ENCODE measurements at regions not wholly inside any gene's neighbourhood (a gene's known extent, or its start where the extent isn't known, plus 50 kb on each side); places are given as distances from the start of the nearest gene placed in this dataset.
"Not testable (repeated sequence)": the region's sequence is repeated elsewhere in the genome, so short reads cannot be mapped to it uniquely, and the experiment has no call there.

DNA sequence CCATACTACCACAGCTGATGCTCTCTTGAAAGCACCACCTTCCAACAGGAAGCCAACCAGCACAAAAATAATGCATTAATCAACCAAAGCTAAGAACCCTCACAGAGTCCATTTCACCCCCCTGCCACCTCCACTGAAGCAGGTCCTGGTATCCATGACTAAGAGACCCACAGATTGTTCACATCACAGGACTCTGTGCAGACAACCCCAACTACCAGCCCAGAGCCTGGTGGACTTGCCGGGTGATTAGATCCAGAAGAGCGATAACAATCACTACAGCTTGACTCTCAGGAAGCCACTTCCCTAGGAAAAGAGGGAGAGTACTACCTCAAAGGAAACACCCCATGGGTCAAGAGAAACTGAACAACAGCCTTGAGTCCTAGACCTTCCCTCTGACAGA lies 528.1 kb downstream of the KIF20B start:
- no peak for DNase-seq (ENCODE audit: extremely low read depth in 1 of 2, low read depth in 1 of 2)

DNA sequence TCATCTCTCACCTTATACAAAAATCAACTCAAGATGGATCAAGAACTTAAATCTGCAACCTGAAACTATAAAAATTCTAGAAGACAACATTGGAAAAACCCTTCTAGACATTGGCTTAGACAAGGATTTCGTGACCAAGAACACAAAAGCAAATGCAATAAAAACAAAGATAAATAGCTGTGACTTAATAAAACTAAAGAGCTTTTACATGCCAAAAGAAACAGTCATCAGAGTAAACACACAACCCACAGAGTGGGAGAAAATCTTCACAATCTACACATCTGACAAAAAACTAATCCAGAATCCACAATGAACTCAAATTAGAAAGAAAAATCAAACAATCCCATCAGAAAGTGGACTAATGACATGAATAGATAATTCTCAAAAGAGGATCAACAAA lies 532.4 kb downstream of the KIF20B start:
- not testable (repeated sequence) for DNase-seq (ENCODE audit: extremely low read depth in 1 of 2, low read depth in 1 of 2)

DNA sequence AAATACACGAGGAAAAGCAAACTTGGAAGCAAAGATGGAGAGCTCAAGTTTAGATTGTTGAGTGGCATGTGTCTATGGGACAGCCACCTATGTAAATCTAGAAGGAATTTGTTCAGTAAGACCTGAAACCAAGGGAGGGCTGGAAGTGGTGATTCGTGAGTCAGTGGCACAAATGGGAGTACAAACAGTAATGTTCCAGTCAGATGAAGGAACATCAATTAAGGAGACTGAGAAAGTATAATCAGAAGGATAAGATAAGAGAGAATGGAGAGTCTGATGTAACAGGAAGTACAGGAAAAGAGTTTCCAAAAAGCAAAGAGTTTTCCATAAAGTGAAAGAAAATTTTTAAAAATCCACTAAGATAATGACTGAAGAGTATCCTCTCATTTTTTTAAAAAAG lies 544.2 kb downstream of the KIF20B start:
- DNase-seq (ENCODE audit: extremely low read depth in 1 of 2, low read depth in 1 of 2), result no peak

DNA sequence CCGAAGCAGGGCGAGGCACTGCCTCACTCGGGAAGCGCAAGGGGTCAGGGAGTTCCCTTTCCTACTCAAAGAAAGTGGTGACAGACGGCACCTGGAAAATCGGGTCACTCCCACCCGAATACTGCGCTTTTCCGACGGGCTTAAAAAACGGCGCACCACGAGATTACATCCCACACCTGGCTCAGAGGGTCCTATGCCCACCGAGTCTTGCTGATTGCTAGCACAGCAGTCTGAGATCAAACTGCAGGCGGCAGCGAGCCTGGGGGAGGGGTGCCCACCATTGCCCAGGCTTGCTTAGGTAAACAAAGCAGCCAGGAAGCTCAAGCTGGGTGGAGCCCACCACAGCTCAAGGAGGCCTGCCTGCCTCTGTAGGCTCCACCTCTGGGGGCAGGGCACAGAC lies 549.4 kb downstream of the KIF20B start:
- DNase-seq (ENCODE audit: extremely low read depth in 1 of 2, low read depth in 1 of 2), result not testable (repeated sequence)

DNA sequence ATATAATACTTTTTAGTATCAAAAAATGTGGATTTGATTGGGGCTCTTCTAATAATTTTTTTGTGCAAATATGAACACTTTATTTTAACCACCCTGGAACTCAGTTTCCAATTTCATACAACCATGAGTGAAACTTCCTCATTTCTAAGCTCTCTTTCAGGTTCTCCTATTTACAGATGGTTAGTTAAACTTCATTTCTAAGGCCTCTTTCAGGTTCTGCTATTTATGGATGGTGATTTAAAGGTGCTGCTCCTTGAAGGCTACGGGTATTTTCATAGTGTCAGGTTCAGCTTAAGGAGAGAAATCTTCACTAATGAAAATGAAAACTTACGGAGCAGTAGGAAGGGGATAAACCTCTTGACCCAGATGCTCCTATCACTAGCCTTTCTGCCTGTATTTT lies 568.3 kb downstream of the KIF20B start:
- no peak for DNase-seq (ENCODE audit: extremely low read depth in 1 of 2, low read depth in 1 of 2)

DNA sequence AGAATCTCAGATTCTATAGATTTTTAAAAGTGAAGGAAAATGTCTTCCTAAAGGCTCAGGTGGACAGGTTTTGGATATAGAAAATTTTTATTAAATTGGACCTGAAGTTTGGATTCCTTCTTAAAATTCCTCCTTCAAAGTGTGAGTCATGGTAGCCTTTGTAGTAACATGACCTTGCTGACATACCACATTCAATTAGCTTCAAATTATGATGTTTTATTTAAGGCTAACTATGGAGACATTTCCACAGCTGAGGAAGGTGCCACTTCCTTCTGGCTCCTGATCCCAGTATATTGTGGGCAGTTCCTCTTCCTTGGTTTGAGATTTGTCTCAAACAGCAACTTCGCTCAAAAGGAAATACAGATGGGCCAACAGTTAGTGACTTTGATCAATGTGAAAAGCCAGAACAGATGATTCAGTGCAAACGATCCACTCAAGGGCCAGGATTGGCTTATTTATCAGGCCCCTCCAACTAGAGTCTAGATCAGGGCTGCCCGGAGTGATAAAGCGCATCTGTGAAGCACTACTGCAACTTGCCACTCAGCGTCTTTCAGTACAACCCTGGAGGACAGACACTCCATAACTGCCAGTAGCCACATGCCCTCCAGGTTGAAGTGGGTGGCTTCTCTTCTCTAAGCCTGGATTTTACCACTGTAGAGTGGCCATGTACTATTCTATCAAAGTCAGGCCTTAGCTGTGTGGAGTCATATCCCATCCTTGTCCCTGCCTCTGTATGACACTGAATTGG lies 573.5 kb downstream of the KIF20B start:
- DNase-seq (ENCODE audit: extremely low read depth in 1 of 2, low read depth in 1 of 2), result no peak

DNA sequence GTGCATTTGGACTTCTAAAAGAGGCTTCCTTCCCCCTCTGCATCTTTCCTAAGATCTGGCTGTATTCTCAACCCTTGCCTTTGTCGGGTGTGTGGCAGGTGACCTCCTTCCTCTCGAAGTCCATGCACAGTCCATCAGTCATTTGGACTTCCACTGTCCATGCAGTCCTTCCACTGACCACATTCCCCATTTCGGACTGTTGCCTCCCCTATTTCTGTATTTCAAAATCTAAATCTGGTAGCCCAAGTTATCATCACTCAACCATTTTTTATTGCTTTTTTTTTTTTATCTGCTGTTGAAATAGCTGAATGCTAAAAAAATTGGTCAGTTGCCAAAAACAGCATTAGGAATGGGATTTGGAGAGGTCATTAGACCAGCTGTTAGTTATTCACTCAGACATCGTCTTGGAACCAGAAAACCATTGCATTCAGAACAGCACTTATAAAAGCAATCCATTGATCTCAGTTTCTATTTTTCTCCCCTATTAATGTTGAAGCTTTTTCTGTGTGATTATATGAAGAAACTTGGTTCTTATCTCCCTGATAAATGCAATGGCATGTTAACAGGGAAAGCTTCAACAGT lies 575.6 kb downstream of the KIF20B start:
- no peak for DNase-seq (ENCODE audit: extremely low read depth in 1 of 2, low read depth in 1 of 2)

DNA sequence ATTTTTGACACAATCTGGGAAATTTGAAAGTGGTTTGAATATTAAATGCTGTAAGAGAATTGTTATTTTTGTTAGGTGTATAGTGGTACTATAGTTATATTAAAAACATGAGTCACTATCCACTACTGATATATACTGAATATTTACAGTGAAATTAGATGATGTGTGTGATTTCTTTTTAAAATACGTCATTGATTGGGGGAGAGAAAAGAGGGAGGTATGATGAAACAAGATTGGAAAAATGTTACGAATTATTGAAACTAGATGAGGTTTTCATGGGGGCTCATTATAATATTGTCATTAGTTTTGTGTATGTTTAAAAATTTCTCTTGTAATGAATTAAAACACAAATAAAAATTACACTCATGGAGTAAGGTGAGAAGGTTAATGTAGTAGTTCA lies 571.4 kb downstream of the HTR7 start:
- DNase-seq (ENCODE audit: extremely low read depth in 1 of 2, low read depth in 1 of 2), result no peak

DNA sequence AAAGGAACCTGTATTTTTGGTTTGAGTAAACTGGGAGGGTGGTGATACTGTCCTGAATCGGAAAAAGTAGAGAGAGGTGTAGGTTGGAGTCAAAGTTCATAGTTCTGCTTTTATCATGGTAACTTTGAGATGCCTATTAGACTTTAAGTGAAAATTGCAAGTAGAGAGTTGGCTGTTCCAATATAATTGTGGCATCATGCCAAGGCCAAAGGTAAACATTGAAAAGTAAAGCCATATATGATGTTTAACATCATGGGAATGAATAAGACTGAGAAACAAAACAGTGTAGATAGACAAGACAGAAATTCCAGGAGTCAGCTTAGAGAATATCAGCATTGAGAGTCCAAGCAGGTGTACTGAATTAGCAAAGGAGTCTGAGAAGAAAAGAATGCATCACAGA lies 570.9 kb downstream of the HTR7 start:
- no peak for DNase-seq (ENCODE audit: extremely low read depth in 1 of 2, low read depth in 1 of 2)

DNA sequence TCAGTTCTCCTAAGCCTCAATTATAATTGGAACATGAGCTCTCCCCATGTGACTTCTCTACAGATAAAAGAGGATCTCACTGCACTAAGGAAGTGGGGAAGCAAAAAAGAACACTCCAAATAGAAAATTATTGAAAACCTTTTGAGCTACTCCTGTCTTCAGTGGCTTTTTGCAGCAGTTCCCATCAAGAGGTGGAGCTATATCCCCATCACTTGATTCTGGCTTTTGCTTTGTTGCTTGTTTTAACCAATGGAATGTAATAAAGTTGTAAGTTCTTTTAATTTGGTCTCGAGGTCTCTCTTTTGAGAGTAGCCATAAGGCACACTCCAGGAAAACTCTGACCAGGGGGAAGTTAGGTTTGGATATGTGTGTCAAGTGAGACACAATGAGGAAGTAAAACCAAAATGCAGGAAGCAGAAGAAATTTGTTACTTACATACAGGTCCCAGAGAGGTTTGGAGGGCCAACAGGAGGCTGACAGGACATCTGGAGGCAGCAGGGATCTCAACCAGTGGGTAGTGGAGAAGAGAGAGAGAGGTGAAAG lies 569.4 kb downstream of the HTR7 start:
- no peak for DNase-seq (ENCODE audit: extremely low read depth in 1 of 2, low read depth in 1 of 2)

DNA sequence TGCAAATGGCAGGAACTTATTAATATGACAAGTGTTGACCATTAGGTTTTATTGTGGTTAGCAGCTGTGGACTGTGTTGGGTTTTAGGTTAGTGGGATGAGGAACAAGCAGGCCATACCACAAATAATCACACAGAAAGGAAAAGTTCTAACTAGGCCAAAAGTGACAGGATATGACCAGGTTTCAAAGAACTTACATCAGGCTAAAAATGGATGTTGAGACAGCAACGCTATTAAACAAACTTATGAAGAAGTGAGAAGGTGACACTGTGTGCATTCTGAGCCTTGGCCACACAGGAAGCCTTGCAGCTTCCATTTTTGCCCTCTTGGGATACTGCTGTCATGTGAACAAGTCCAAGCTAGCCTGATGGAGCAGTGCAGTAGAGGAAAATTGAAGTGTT lies 568.8 kb downstream of the HTR7 start:
- no peak for DNase-seq (ENCODE audit: extremely low read depth in 1 of 2, low read depth in 1 of 2)

DNA sequence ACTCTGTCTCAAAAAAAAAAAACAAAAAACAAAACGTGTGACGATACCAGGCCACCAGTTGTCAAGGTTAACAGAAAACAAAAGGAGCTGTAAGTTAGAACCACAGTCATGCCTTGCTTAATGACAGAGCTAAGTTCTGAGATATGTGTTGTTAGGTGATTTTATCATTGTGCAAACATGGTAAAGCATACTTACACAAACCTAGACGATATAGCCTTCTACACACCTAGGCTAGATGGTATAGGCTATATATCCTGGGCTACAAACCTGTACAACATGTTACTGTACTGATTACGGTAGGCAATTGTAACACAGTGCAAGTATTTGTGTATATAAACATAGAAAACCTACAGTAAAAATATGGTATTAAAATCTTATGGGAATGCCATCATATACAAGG lies 564.2 kb downstream of the HTR7 start:
- DNase-seq (ENCODE audit: extremely low read depth in 1 of 2, low read depth in 1 of 2), result no peak

DNA sequence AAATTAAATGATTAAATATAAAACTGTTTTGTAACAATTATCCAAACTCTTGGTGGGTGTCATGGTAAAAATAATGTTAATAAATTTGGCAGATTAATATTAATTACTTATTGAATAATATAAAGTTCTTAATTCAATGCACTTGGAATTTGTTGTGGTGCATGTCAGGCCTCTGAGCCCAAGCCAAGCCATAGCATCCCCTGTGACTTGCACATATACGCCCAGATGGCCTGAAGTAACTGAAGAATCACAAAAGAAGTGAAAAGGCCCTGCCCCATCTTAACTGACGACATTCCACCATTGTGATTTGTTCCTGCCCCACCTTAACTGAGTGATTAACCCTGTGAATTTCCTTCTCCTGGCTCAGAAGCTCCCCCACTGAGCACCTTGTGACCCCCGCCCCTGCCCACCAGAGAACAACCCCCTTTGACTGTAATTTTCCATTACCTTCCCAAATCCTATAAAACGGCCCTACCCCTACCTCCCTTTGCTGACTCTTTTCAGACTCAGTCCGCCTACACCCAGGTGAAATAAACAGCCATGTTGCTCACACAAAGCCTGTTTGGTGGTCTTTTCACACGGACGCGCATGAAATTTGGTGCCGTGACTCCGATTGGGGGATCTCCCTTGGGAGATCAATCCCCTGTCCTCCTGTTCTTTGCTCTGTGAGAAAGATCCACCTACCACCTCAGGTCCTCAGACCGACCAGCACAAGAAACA lies 562.9 kb downstream of the HTR7 start:
- not testable (repeated sequence) for DNase-seq (ENCODE audit: extremely low read depth in 1 of 2, low read depth in 1 of 2)

DNA sequence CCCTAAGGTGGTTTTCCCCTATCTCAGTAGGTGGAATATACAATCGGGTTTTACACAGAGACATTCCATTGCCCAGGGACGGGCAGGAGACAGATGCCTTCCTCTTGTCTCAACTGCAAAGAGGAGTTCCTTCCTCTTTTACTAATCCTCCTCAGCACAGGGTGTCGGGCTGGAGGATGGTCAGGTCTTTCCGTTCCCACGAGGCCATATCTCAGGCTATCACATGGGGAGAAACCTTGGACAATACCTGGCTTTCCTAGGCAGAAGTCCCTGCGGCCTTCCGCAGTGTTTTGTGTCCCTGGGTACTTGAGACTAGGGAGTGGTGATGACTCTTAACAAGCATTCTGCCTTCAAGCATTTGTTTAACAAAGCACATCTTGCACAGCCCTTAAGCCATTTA lies 555.8 kb downstream of the HTR7 start:
- not testable (repeated sequence) for DNase-seq (ENCODE audit: extremely low read depth in 1 of 2, low read depth in 1 of 2)

DNA sequence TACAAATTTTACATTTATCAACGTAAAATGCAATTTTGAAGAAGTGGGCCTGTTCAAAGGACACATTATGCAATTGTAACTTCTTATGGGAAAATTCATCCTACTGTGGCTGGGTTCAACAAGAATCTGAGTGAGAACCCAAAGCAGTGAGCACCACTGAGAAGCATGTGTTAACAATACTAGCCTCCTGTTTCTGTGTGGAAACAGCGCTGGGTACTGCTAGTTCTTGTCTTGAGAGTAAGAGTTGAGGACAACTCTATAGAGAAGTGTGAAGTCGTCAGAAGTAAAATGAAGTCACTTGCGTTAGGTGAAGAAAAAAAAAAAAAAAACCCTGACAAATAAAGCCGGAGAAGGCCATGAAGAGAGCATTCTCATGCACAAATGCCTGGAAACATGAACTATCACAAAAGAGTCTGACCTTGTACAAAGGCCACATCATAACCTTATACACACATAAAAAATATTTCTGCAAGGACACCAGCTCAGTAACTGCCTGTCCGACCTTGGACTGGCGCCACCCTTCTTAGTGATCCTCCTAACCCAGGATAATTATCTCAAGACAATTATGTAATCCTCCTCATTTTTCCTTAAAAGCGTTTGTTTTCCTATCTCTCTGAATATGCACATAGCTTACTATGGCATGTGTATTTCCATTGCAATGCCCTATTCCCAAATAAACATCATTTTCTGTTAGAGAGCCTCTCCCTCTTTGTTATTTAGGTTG lies 554.9 kb downstream of the HTR7 start:
- DNase-seq (ENCODE audit: extremely low read depth in 1 of 2, low read depth in 1 of 2), result no peak

DNA sequence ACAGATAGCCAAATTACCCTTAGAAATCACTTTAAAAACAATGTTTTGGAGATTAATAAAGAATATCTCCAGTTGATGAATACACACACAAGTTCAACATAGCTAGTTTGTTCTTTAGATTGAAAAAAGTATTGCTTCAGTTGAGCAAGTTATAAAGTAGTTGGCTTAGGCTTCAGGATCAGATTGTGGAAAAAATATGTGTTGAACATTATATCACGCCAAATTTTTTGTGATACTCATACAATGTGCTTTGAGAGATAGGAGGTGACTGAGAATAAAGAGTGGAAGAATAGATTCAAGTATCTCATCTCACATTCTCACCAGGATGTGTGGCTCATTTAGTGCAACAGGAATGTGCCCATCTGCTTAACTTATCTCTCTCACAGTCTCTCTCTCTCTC lies 553.3 kb downstream of the HTR7 start:
- no peak for DNase-seq (ENCODE audit: extremely low read depth in 1 of 2, low read depth in 1 of 2)

DNA sequence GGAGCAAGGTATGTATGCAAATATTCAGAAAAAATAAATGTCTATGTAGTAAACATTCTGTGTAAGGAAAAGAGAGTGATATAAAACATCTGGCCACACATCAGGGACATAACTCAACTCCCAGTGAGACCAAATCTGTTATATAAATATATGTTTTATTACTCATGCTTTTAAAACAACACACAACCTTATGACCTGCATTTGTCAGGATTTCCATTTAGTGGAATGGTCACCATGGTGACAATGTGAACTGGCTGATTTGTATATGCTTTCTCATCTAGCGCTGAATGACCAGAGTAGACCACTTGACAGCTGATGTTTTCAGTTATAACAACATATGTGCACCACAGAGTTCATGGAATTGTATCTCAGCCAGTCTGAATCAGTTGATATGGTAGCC lies 551.7 kb downstream of the HTR7 start:
- no peak for DNase-seq (ENCODE audit: extremely low read depth in 1 of 2, low read depth in 1 of 2)

DNA sequence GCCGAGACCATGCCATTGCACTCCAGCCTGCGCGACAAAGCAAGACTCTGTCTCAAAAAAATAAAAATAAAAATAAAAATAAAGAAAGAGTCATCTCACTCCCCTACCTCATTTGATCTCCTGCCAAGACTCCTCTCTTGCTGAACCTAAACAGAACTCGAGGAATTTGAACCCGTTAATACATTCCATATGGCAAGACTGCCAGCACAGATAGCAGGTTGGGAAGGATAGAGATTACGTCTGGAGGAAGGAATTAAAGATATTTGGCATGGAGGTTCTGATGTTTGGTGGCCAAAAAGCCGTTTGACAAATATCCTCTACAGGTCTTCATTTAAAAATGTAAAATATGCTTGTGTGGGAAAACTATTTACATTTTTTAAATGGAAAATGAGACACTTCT lies 549.6 kb downstream of the HTR7 start:
- DNase-seq (ENCODE audit: extremely low read depth in 1 of 2, low read depth in 1 of 2), result no peak

DNA sequence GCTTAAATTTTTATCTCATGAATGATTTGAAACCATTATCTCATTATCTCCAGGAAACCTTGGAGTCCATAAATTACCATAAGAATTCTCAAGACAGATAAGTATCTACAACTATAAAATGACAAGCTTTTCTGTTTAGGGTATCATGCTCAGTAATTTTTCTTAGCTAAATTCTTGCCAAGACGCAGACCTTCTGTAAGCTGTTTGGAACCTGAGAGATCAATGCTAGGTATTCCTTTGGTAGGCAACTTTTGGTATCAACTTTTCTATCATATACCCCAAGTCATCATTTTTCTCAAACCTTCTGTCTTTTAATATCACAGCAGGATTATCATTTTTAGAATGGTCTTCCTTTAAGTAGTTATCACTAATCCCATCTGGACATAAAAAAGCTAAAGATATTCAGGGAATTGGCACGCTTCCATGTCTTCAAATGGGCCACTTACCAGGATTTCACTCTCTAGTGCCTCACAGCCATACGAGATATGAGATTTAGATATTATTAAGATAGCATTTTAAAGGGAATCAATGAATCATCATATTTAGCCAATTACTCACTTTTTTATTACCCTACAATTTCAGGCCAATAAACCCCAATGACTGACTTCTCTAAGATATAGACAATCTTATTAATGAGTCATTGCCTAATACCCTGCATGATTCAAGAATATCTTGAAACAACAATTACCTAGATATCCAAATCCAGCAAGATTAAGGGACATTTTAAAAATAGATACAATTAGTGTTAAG lies 544.1 kb downstream of the HTR7 start:
- DNase-seq (ENCODE audit: extremely low read depth in 1 of 2, low read depth in 1 of 2), result no peak

DNA sequence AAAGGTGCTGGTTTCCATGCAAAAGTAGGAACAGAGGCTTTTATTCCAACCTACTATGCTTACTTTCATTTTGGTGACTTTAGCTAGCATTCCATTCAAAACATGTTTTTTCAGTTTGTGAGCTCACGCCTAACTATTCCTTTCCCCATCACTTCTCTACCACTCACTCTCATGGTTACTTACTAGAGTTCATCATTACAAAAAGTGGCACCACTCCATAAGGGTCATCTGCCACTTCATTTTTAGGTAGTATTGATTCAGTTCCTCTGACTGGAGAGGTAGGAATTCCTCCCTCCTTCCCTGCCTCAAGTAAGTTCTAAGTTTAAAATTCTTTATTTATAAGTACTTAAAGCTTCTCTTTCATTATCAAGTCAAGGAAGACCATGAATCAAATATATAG lies 543.1 kb downstream of the HTR7 start:
- no peak for DNase-seq (ENCODE audit: extremely low read depth in 1 of 2, low read depth in 1 of 2)

DNA sequence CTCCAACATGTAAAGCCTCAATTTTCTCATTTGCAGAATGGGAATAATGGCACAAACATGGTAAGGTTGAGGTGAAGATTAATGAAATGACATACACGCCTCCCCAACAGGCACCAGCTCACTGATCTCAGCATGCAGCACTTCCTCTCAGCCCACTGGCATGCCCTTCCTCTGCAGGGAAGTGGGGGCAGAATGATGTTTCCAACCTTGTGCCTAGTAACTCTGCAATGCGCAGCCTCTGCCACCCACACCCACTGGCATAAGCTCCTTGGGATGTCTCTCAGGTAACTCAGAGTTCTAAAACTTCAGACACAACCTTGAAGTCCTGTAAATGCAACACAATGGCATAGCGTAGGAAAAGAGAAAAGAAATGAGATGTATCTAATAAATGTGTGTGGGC lies 540.7 kb downstream of the HTR7 start:
- no peak for DNase-seq (ENCODE audit: extremely low read depth in 1 of 2, low read depth in 1 of 2)
